GM21447 (cell line): ENCODE measurements at regions not wholly inside any gene's neighbourhood (a gene's known extent, or its start where the extent isn't known, plus 50 kb on each side); places are given as distances from the start of the nearest gene placed in this dataset.

Experiments
- ATAC-seq: cut with Tn5 transposase; IDR thresholded peaks from one replicate; pipeline ENCODE4 v1.9.1; 2021; ENCODE audit not compliant: unreplicated experiment

DNA sequence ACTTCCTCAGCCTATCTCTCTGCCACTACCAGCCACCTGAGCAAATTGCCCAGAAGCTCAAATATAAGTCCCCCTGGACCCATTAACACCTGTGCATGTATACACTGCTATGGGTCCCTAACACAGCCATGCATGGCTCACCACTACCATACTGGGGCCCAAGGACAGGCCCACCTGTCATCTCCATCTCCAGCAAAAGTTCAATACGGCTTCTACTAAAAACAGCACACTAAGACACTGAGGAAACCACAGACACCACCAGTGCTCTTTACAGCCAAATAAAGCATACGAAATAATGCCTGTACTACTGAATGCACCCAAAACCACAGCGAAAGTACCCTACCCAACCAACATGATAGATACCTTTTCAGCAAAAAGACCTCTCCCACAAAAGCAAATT lies 85.6 kb upstream of the GHR start:
- ATAC-seq, result no peak

GRCh38 chr5:42338136-42338535 lies 85.1 kb upstream of the GHR start:
- no peak for ATAC-seq

- ATAC-seq, result no peak
Observed at GRCh38 chr5:42349163-42349562, 74.1 kb upstream of the GHR start.

GRCh38 chr5:42351956-42352355 lies 71.3 kb upstream of the GHR start:
- no peak for ATAC-seq

DNA sequence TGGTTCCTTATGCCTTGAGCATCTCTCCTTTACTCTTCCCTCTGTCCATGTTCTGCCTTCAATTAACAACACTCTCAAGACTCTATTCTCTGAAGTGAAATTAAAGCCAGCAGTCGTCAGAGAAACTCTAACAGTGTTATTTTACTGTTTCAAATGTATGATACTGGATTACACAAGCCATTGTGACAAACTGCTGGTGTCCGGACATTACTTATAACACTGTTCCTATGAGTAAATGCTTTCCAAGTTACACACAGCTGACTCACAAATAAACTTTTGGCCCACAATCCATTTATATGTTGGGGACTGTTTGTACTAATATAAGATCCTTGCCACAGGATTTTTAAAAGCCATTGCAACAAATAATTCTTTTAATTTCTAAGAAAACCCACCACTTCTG lies 63.2 kb upstream of the GHR start:
- ATAC-seq, result no peak

GRCh38 chr5:42360616-42361314 lies 62.5 kb upstream of the GHR start:
- no peak for ATAC-seq

GRCh38 chr5:42361315-42361688 lies 61.9 kb upstream of the GHR start:
- ATAC-seq, result no peak

DNA sequence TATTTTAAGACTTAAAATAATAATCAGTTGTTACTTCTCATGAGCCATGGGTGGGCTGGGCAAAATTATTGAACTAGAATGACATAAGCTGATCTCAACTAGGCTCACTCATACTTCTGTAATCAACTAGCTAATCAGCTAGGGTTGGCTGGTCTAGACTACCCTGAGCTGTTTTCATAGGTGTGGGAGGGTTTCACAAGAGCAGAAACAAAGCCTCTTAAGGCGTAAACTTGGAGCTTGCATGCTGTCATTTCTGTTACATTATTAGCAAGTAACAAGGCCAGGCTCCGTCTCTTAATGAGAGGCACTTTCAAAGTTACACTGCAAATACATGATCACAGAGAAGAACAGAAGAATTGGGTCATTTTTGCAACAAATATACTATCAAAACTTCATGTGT lies 57.2 kb upstream of the GHR start:
- ATAC-seq, result no peak
